HAP-1 (cell line): ENCODE measurements at regions not wholly inside any gene's neighbourhood (a gene's known extent, or its start where the extent isn't known, plus 50 kb on each side); places are given as distances from the start of the nearest gene placed in this dataset.

Source experiments
- DNase-seq, 2 experiments: peaks; one replicate each; pipeline ENCODE4 v3.0.0-alpha.2; 2016 to 2020; ENCODE audit warnings: low spot score in 2 of 2
- H3K27me3 ChIP-seq: fragments of 250-450 bp; sonication (Bioruptor Pico); 2 replicates; pipeline ENCODE4 v1.5.1; 2020; ENCODE audit warnings: low read depth, mild to moderate bottlenecking, moderate library complexity
- H3K36me3 ChIP-seq: fragments of 250-450 bp; sonication (Bioruptor Pico); replicated peaks from 2 replicates; pipeline ENCODE4 v1.5.1; 2020; ENCODE audit warnings: mild to moderate bottlenecking
- H3K4me1 ChIP-seq: fragments of 250-450 bp; sonication (Bioruptor Pico); 2 replicates; pipeline ENCODE4 v1.5.1; 2020; ENCODE audit warnings: mild to moderate bottlenecking
- H3K4me3 ChIP-seq: fragments of 250-450 bp; sonication (Bioruptor Pico); 2 replicates; pipeline ENCODE4 v1.5.1; 2020; ENCODE audit warnings: mild to moderate bottlenecking, moderate library complexity
- H3K9me3 ChIP-seq: fragments of 250-450 bp; sonication (Bioruptor Pico); 2 replicates; pipeline ENCODE4 v1.5.1; 2020; ENCODE audit warnings: mild to moderate bottlenecking, moderate library complexity
- in situ Hi-C: fragments of 300-500 bp; cut with MboI; formaldehyde crosslinking; loops from 3 replicates; pipeline ENCODE4 v1.14.3; 2020; ENCODE audit warnings: low sequenced_read_pairs, inconsistent platforms, mixed read lengths

DNA sequence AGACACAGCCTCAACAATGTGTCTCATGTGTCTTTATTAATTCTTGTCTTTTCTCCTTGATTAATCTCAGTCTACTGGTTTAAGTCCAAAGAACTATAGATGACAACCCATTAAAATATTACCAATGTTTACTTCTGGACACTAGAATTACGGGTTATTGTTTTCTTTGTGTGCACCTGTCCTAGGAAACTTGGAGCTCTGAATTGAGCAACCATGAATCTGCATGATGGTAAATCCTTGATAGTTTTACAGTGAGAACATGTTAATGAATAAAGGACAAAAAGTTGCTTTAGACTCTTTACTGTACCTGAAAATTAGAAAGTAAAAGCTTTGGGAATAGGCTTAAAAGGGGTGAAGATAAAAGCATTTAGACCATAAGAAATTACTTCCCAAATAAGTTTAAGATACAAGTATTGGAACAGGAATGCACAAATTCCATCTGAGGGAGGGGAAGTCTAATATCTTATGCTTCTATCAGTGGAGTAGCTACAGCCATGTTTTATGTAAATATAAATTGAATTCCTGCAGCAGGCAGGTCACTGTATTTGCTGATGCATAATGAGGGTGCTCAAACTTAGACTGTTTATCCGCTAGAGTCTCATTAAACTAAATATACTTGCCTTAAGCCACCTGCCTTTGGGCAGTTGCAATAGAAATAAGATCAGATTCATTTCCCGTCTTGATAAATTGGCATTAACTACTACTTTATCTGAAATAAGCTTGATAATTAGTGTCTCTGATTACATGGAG, 603.7 kb upstream of the GCFC2 start:
- Histone ChIP-seq H3K36me3 (no peaks in the 10 kb centered on the region), H3K9me3 (no peaks in the 10 kb centered on the region), H3K4me1 (peaks cover 3% of the 10 kb centered on the region; the same call in 1 of the 2 replicates), H3K4me3 (no peak overlapping the region), H3K27me3 (no peaks in the 10 kb centered on the region)
- no peak for DNase-seq
- in situ Hi-C loops: no loop called here

DNA sequence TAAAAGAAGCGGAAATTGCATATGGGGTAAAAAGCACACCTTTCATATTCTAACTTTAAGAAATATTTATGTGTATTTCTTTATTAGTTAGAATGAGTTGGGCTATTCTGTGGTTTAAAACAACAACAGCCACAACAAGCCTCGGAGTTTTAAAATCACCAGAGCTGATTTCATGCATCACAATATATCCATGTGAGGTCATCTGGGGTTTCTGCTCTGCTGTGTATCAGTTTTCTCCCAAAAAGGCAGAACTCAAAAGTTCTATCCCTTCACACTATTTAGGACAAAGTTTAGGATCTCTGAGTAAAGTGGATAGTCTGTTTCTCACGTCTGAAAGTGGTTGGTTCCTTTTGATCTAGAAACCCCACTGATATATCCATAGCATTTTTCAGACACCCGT, 601.5 kb upstream of the GCFC2 start:
- Histone ChIP-seq H3K27me3 (no peaks in the 10 kb centered on the region), H3K4me3 (no peak overlapping the region), H3K4me1 (peaks cover 3% of the 10 kb centered on the region; the same call in 1 of the 2 replicates), H3K36me3 (no peaks in the 10 kb centered on the region), H3K9me3 (no peaks in the 10 kb centered on the region)
- DNase-seq: no peak
- in situ Hi-C loops: no loop called here

GRCh38 chr2:76311728-76312127, 601.0 kb upstream of the GCFC2 start:
- Histone ChIP-seq H3K4me1 (no peaks in the 10 kb centered on the region), H3K9me3 (no peaks in the 10 kb centered on the region), H3K27me3 (no peaks in the 10 kb centered on the region), H3K36me3 (no peaks in the 10 kb centered on the region), H3K4me3 (no peak overlapping the region)
- in situ Hi-C loops: no loop called here
- DNase-seq: no peak

DNA sequence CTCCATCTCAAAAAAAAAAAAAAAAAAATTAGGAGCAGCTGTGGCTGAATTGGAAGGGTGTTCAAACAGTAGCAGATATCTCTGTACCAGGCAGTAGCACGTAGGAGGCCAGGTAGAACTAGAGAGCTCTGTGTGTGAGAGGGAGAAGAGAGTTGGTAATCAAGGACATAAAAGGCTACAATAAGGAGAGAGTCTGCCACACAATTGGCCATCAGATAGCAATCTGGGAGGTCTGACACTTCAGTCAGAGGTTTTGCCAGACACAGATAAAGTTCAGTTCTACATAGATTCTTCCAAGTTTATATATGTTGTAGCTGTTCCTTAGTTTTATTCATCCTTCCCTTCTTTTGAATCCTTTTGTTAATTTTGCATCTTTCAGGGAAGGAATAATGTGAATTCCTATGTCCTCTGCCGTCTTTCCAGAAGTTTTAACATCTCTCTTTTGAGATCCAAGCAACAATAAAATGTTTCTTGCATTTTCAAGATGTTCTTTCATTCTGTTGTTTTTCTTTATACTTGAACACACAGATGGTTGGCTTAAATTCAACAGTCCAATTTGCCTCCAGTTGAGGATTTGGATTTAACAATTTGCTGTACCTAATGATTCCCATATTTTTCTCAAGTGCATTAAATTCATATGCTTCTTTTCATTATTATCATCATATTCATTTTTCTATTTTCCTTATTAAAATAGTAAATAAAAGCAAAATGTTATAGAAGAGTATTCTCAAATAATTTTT, 600.3 kb upstream of the GCFC2 start:
- Histone ChIP-seq H3K4me3 (no peak overlapping the region), H3K4me1 (no peaks in the 10 kb centered on the region), H3K27me3 (no peaks in the 10 kb centered on the region), H3K9me3 (no peaks in the 10 kb centered on the region), H3K36me3 (no peaks in the 10 kb centered on the region)
- in situ Hi-C loops: no loop called here
- no peak for DNase-seq

DNA sequence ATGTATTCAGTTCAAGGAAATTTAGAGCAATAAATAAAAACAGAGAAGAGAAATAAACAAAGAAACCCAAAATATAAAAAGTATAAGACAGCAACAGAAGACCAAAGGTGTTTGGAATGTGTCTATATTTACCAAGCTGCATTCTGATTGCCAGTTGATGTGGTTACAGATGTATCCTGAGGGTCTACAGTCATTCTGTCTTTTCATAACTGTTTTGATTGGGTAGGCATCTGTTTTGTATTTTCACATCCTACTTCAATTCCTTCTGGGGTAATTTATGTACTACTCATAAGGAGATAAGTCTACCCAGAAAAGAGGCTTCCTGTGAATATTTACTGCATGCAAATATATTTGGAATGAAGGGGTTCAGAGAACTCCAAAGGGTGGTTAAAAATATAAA, 596.8 kb upstream of the GCFC2 start:
- Histone ChIP-seq H3K4me1 (no peaks in the 10 kb centered on the region), H3K36me3 (no peaks in the 10 kb centered on the region), H3K27me3 (no peaks in the 10 kb centered on the region), H3K9me3 (no peaks in the 10 kb centered on the region; the same call in 1 of the 2 replicates), H3K4me3 (no peak overlapping the region)
- no peak for DNase-seq
- in situ Hi-C loops: no loop called here

DNA sequence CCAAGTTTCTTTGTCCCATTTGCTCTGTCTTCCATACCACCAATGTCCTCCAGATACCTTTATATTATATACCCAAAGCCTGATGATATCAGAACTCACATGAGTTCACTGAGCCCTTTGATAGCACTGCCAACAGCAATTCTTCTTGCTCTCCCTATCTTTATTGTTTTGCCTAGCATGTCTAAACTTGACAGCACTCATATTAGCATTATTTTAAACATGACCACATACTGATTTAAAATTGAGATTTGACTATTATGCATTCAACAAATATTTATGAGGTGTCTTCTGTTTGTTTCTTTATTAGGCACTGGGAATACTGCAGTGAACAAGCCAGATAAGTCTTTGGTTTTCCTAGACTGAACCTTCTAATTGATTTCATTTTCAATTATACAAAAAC, 587.3 kb upstream of the GCFC2 start:
- no peak for DNase-seq
- in situ Hi-C loops: no loop called here
- Histone ChIP-seq H3K36me3 (no peaks in the 10 kb centered on the region), H3K27me3 (no peaks in the 10 kb centered on the region), H3K4me3 (no peak overlapping the region), H3K9me3 (no peaks in the 10 kb centered on the region), H3K4me1 (no peaks in the 10 kb centered on the region)

DNA sequence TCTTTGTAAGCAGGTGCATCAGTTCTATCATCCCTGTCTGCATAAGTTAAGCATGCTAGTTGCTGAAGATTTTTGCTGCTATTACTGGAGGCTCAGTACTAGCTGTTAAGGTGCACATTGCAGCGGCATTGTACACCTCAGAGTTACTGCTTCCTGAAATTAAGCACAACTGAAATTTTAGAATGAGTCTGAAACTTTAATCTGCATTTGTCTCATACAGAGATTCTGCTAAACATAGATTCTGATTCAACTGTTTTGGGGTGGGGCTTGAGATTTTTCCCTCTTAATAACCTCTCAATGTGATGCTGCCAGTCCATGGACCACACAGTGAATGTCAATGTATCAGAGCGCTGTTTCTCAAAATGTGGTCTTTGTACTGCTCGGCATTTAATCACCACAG, 585.7 kb upstream of the GCFC2 start:
- no peak for DNase-seq
- no peaks in the 10 kb centered on the region for H3K4me1 ChIP-seq
- no peaks in the 10 kb centered on the region for H3K27me3 ChIP-seq
- H3K4me3 ChIP-seq: no peak overlapping the region
- no peaks in the 10 kb centered on the region for H3K9me3 ChIP-seq
- no peaks in the 10 kb centered on the region for H3K36me3 ChIP-seq
- in situ Hi-C loops: no loop called here

- in situ Hi-C loops: no loop called here
- H3K4me3 ChIP-seq: no peak overlapping the region
- no peaks in the 10 kb centered on the region for H3K36me3 ChIP-seq
- H3K27me3 ChIP-seq: no peaks in the 10 kb centered on the region
- no peaks in the 10 kb centered on the region for H3K9me3 ChIP-seq
- no peak for DNase-seq
- H3K4me1 ChIP-seq: no peaks in the 10 kb centered on the region
Measured at GRCh38 chr2:76295762-76296161, 585.0 kb upstream of the GCFC2 start.

GRCh38 chr2:76288598-76288997, 577.9 kb upstream of the GCFC2 start:
- in situ Hi-C loops: no loop called here
- H3K27me3 ChIP-seq: no peaks in the 10 kb centered on the region
- no peaks in the 10 kb centered on the region for H3K36me3 ChIP-seq
- H3K9me3 ChIP-seq: no peaks in the 10 kb centered on the region
- DNase-seq: no peak
- H3K4me1 ChIP-seq: no peaks in the 10 kb centered on the region
- H3K4me3 ChIP-seq: no peak overlapping the region

DNA sequence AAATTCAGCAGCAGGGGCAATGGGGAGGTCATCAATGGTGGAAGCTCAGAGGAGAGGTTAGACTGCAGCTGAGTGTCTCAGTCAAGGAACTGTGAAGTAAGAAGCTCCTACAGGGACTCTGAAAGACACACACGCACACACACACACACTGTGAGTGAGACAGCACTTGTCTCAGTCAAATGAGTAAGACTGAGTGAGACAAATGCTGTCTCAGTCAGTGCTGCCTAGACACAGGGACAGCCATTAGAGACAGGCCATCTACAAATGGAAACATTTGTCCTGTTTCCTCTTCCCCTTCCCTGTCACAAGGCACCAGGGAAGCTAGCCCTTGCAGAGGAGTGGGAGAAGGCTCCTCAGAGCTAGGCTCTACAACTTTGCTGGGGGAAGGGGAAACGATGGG, 577.4 kb upstream of the GCFC2 start:
- DNase-seq: no peak
- no peaks in the 10 kb centered on the region for H3K27me3 ChIP-seq
- H3K36me3 ChIP-seq: no peaks in the 10 kb centered on the region
- H3K4me1 ChIP-seq: no peaks in the 10 kb centered on the region
- H3K9me3 ChIP-seq: no peaks in the 10 kb centered on the region
- in situ Hi-C loops: no loop called here
- H3K4me3 ChIP-seq: no peak overlapping the region

- no peak for DNase-seq
- in situ Hi-C loops: no loop called here
- Histone ChIP-seq H3K9me3 (no peaks in the 10 kb centered on the region), H3K27me3 (no peaks in the 10 kb centered on the region), H3K4me1 (no peaks in the 10 kb centered on the region), H3K36me3 (no peaks in the 10 kb centered on the region), H3K4me3 (no peak overlapping the region)
Measured at GRCh38 chr2:76283350-76283749, 572.6 kb upstream of the GCFC2 start.

DNA sequence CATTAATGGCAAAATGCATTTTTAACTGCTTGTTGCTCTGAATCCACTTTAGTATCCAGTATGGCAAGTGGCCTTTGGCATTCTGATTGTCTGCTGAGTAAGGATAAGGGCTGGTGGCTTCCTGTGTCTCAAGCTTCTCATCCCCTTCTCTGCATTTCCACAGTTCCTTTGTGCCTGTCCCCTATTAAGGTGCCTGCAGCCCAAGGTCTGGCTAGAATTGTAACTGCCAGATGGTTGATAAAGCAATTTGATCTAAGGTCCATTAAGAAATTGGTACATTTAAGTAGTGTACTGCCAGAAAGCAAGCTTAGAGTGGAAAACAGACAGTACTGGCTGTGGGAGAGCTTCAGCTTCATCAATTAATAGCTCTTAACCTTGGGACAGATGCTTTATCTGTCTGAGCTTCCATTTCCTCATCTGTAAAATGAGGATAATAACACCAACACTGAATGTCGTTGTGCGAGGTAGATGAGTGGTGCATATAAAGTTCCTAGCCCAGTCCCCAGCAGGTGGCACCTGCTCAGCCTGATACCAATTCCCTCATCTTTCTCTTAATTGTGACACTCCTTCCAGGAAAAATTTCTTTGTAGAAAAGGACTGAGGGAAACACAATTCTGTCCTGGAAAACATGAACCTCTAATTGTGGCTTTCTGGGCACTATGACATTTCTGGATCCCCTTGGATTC, 570.6 kb upstream of the GCFC2 start:
- Histone ChIP-seq H3K4me3 (no peak overlapping the region), H3K9me3 (no peaks in the 10 kb centered on the region), H3K27me3 (no peaks in the 10 kb centered on the region), H3K36me3 (no peaks in the 10 kb centered on the region), H3K4me1 (no peaks in the 10 kb centered on the region)
- in situ Hi-C loops: no loop called here
- no peak for DNase-seq

GRCh38 chr2:76280686-76281085, 570.0 kb upstream of the GCFC2 start:
- Histone ChIP-seq H3K36me3 (no peaks in the 10 kb centered on the region), H3K4me1 (no peaks in the 10 kb centered on the region), H3K9me3 (no peaks in the 10 kb centered on the region), H3K4me3 (no peak overlapping the region), H3K27me3 (no peaks in the 10 kb centered on the region)
- in situ Hi-C loops: no loop called here
- no peak for DNase-seq

DNA sequence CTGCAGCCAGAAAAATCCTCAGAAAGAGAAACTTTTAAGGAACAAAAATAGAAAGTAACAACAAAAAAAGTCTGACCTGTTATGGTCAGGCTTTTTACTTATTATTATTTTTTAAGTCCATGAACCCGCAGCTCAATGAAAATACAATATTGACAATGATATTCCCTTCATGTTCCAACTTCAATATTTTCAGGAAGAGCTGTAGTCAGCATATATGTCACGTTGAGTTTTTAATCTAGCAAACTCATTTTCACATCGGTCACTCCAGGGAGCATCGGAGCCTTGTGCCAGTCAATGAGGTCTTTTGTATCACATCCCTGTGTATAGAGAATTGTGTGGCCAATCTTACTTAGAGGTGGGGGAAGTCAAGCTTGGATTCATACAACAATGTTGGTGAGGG, 568.4 kb upstream of the GCFC2 start:
- Histone ChIP-seq H3K27me3 (no peaks in the 10 kb centered on the region), H3K4me1 (no peaks in the 10 kb centered on the region), H3K4me3 (no peak overlapping the region), H3K36me3 (no peaks in the 10 kb centered on the region), H3K9me3 (no peaks in the 10 kb centered on the region)
- no peak for DNase-seq
- in situ Hi-C loops: no loop called here
